D721Med (cell line): ENCODE measurements at regions not wholly inside any gene's neighbourhood (a gene's known extent, or its start where the extent isn't known, plus 50 kb on each side); places are given as distances from the start of the nearest gene placed in this dataset.

ENCODE experiments used
- DNase-seq: peaks from one replicate; pipeline ENCODE4 v3.0.0; 2011; ENCODE audit warnings: low spot score; ENCODE audit not compliant: insufficient read length
- FAIRE-seq: peaks from 2 replicates; lab custom pipeline; 2011; peaks lifted over from hg19 to GRCh38; lab: Jason Lieb, UNC
- TF ChIP-seq, protein P1 (sequence below): IDR thresholded peaks from 2 replicates; pipeline ENCODE4 v1.5.1; 2012; ENCODE audit warnings: mild to moderate bottlenecking, control low read depth; ENCODE audit not compliant: insufficient read depth; ENCODE audit errors: missing control alignments

- FAIRE-seq, result no peak
- TF ChIP-seq, protein P1, sequence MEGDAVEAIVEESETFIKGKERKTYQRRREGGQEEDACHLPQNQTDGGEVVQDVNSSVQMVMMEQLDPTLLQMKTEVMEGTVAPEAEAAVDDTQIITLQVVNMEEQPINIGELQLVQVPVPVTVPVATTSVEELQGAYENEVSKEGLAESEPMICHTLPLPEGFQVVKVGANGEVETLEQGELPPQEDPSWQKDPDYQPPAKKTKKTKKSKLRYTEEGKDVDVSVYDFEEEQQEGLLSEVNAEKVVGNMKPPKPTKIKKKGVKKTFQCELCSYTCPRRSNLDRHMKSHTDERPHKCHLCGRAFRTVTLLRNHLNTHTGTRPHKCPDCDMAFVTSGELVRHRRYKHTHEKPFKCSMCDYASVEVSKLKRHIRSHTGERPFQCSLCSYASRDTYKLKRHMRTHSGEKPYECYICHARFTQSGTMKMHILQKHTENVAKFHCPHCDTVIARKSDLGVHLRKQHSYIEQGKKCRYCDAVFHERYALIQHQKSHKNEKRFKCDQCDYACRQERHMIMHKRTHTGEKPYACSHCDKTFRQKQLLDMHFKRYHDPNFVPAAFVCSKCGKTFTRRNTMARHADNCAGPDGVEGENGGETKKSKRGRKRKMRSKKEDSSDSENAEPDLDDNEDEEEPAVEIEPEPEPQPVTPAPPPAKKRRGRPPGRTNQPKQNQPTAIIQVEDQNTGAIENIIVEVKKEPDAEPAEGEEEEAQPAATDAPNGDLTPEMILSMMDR, result no peak
- DNase-seq, result no peak
These were observed 219.6 kb upstream of the RORB start for GRCh38 chr9:74277532-74277931.

- TF ChIP-seq, protein P1, result peak; percentile 10
- FAIRE-seq (no peak), DNase-seq (no peak)
These were observed 215.5 kb upstream of the RORB start for GRCh38 chr9:74281674-74282073.

- DNase-seq, result no peak
- TF ChIP-seq, protein P1, result no peak
- no peak for FAIRE-seq
These were observed 214.4 kb upstream of the RORB start for GRCh38 chr9:74282526-74283253.

- DNase-seq (no peak), FAIRE-seq (no peak)
- TF ChIP-seq, protein P1, result no peak
These were observed 212.3 kb upstream of the RORB start for GRCh38 chr9:74284581-74285450.

- no peak for DNase-seq
- FAIRE-seq, result no peak
- TF ChIP-seq, protein P1, result no peak
These were observed 203.7 kb upstream of the RORB start for GRCh38 chr9:74293479-74293878.

DNA sequence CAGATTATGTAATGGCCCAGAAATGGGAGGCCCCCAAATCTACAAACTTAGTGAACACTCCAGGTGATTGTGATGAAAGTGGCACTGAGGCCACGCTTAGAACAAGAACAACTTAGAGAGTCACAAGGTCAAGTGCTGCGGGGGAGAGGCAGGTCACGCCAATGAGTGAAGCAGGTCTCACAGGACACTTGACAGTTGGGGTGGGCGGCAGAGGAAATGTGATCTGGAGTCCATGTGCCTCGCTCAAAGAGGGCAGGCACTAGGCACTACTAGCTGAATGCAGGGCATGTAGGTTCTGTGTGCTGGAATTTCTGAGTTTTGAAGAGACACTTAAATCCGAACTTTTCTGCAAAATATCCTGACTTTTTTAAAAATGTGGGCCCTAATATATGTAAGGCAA lies 193.2 kb upstream of the RORB start:
- DNase-seq, result no peak
- FAIRE-seq, result no peak
- TF ChIP-seq, protein P1, result no peak

DNA sequence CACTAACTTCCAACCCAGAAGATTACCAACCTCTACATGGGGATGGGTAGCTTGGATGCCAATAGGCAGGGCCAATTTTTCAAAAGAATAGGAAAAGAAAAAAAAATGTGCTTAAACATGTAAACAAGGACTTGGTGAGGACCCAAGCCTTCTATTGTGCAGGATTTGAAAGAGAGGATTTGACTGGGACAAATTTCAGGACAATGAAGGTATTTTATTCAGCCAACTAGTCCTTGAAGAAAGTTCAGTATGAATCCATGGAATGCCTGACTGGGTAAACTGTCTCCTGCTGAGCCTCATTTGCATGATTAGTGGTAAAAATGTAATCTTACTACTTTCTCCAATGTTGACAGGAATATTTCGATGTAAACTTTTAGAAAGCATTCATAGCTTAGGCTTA lies 192.5 kb upstream of the RORB start:
- no peak for FAIRE-seq
- DNase-seq, result no peak
- TF ChIP-seq, protein P1, result no peak
